Natural killer cell treated with Interleukin-12 subunit alpha and Interleukin-12 subunit beta and Interleukin-15 and Interleukin-18, amount 100 ng/mL, for 72 hours (primary cell): ENCODE measurements at regions not wholly inside any gene's neighbourhood (a gene's known extent, or its start where the extent isn't known, plus 50 kb on each side); places are given as distances from the start of the nearest gene placed in this dataset.
"Not testable (repeated sequence)": the region's sequence is repeated elsewhere in the genome, so short reads cannot be mapped to it uniquely, and the experiment has no call there.

ENCODE experiments used
- ATAC-seq, 2 donors: fragments of 150-1000 bp; cut with Tn5 transposase in 1 of 2; sonication (Bioruptor Pico), chemical (Tn5 transposase) in 1 of 2; 2 replicates each; pipeline ENCODE4 v1.10.0; 2021
- DNase-seq: peaks from one replicate; pipeline ENCODE4 v3.0.0; 2022; ENCODE audit warnings: low spot score
- H3K27ac Mint-ChIP-seq, 2 donors: 1 replicate in 1 of 2; 2 replicates in 1 of 2; pipeline ENCODE4 v1.8.0; 2022; ENCODE audit warnings: mixed read lengths in 2 of 2, mild to moderate bottlenecking in 1 of 2, moderate library complexity in 1 of 2
- H3K27me3 Mint-ChIP-seq, 2 donors: 1 replicate in 1 of 2; 2 replicates in 1 of 2; pipeline ENCODE4 v1.8.0; 2022; ENCODE audit warnings: mixed read lengths in 2 of 2
- H3K36me3 Mint-ChIP-seq: one replicate; pipeline ENCODE4 v1.8.0; 2022; ENCODE audit warnings: mixed read lengths
- H3K4me1 Mint-ChIP-seq, 2 donors: 1 replicate in 1 of 2; 2 replicates in 1 of 2; pipeline ENCODE4 v1.8.0; 2022; ENCODE audit warnings: low read depth in 2 of 2, mixed read lengths in 2 of 2, mild to moderate bottlenecking in 1 of 2
- H3K4me3 Mint-ChIP-seq: one replicate; pipeline ENCODE4 v1.8.0; 2022; ENCODE audit warnings: mixed read lengths
- H3K9me3 Mint-ChIP-seq: 2 replicates; pipeline ENCODE4 v1.8.0; 2022; ENCODE audit warnings: mixed read lengths

GRCh38 chr5:107021575-107021974 is 649.2 kb downstream of the EFNA5 start:
- Mint-ChIP-seq H3K4me3 (no peak overlapping the region), H3K27ac (no peak overlapping the region), H3K4me1 (no peaks in the 10 kb centered on the region), H3K27me3 (peaks cover 5 to 26% of the 10 kb centered on the region in 2 donors), H3K36me3 (no peaks in the 10 kb centered on the region), H3K9me3 (no peaks in the 10 kb centered on the region)
- no peak for ATAC-seq
- DNase-seq = no peak

GRCh38 chr5:107020626-107021025 is 650.1 kb downstream of the EFNA5 start:
- ATAC-seq (no peak), DNase-seq (no peak)
- no peaks in the 10 kb centered on the region for H3K9me3 Mint-ChIP-seq
- no peak overlapping the region for H3K4me3 Mint-ChIP-seq
- H3K36me3 Mint-ChIP-seq = no peaks in the 10 kb centered on the region
- no peak overlapping the region for H3K27ac Mint-ChIP-seq
- H3K4me1 Mint-ChIP-seq = no peaks in the 10 kb centered on the region
- peaks cover 5 to 25% of the 10 kb centered on the region in 2 donors for H3K27me3 Mint-ChIP-seq

- no peaks in the 10 kb centered on the region for H3K4me1 Mint-ChIP-seq
- no peak for ATAC-seq
- peaks cover 11 to 34% of the 10 kb centered on the region in 2 donors for H3K27me3 Mint-ChIP-seq
- no peak overlapping the region for H3K4me3 Mint-ChIP-seq
- H3K9me3 Mint-ChIP-seq = no peaks in the 10 kb centered on the region
- no peak overlapping the region for H3K27ac Mint-ChIP-seq
- no peak for DNase-seq
- H3K36me3 Mint-ChIP-seq = no peaks in the 10 kb centered on the region
Measured at GRCh38 chr5:107017616-107018015, 653.1 kb downstream of the EFNA5 start.

GRCh38 chr5:107012371-107012770 is 658.4 kb downstream of the EFNA5 start:
- no peak overlapping the region for H3K27ac Mint-ChIP-seq
- ATAC-seq = no peak
- no peak overlapping the region for H3K4me3 Mint-ChIP-seq
- H3K27me3 Mint-ChIP-seq = peaks cover 10 to 30% of the 10 kb centered on the region in 2 donors
- H3K9me3 Mint-ChIP-seq = no peaks in the 10 kb centered on the region
- no peaks in the 10 kb centered on the region for H3K4me1 Mint-ChIP-seq
- no peaks in the 10 kb centered on the region for H3K36me3 Mint-ChIP-seq
- DNase-seq = no peak

GRCh38 chr5:107011605-107012004 is 659.1 kb downstream of the EFNA5 start:
- Mint-ChIP-seq H3K27ac (no peak overlapping the region), H3K4me1 (no peaks in the 10 kb centered on the region), H3K36me3 (no peaks in the 10 kb centered on the region), H3K4me3 (no peak overlapping the region), H3K9me3 (no peaks in the 10 kb centered on the region), H3K27me3 (peaks cover 10 to 26% of the 10 kb centered on the region in 2 donors)
- DNase-seq = no peak
- no peak for ATAC-seq

GRCh38 chr5:107010060-107010459 is 660.7 kb downstream of the EFNA5 start:
- H3K27me3 Mint-ChIP-seq = peaks cover 10 to 21% of the 10 kb centered on the region in 2 donors
- no peaks in the 10 kb centered on the region for H3K36me3 Mint-ChIP-seq

GRCh38 chr5:107005653-107006052 is 665.1 kb downstream of the EFNA5 start:
- H3K9me3 Mint-ChIP-seq = no peaks in the 10 kb centered on the region
- no peaks in the 10 kb centered on the region for H3K4me1 Mint-ChIP-seq
- no peak overlapping the region for H3K27ac Mint-ChIP-seq
- H3K36me3 Mint-ChIP-seq = no peaks in the 10 kb centered on the region
- no peak overlapping the region for H3K4me3 Mint-ChIP-seq
- peaks cover 6 to 13% of the 10 kb centered on the region in 2 donors for H3K27me3 Mint-ChIP-seq
- DNase-seq (no peak), ATAC-seq (no peak)

More at GRCh38 chr5:107010060-107010459, 660.7 kb downstream of the EFNA5 start:
- no peak overlapping the region for H3K4me3 Mint-ChIP-seq
- H3K9me3 Mint-ChIP-seq = no peaks in the 10 kb centered on the region
- H3K27ac Mint-ChIP-seq = no peak overlapping the region
- DNase-seq = no peak
- no peak for ATAC-seq
- no peaks in the 10 kb centered on the region for H3K4me1 Mint-ChIP-seq

- Mint-ChIP-seq H3K27me3 (peaks cover 6 to 13% of the 10 kb centered on the region in 2 donors), H3K36me3 (no peaks in the 10 kb centered on the region), H3K4me1 (no peaks in the 10 kb centered on the region), H3K9me3 (no peaks in the 10 kb centered on the region), H3K27ac (no peak overlapping the region), H3K4me3 (no peak overlapping the region)
- no peak for ATAC-seq
- DNase-seq = no peak
Measured at GRCh38 chr5:107005161-107005560, 665.6 kb downstream of the EFNA5 start.

- no peak for DNase-seq
- ATAC-seq = no peak
- peaks cover 9 to 28% of the 10 kb centered on the region in 2 donors for H3K27me3 Mint-ChIP-seq
- H3K9me3 Mint-ChIP-seq = peaks cover 9% of the 10 kb centered on the region
- peaks cover 17% of the 10 kb centered on the region for H3K36me3 Mint-ChIP-seq
- H3K4me3 Mint-ChIP-seq = no peak overlapping the region
- H3K4me1 Mint-ChIP-seq = no peaks in the 10 kb centered on the region
- H3K27ac Mint-ChIP-seq = no peak overlapping the region
Measured at GRCh38 chr5:107002115-107002514, 668.6 kb downstream of the EFNA5 start.

GRCh38 chr5:106999506-106999905 is 671.2 kb downstream of the EFNA5 start:
- Mint-ChIP-seq H3K36me3 (peaks cover 26% of the 10 kb centered on the region), H3K27me3 (peaks cover 9 to 36% of the 10 kb centered on the region in 2 donors)
- H3K4me1 Mint-ChIP-seq, ATAC-seq, H3K9me3 Mint-ChIP-seq, H3K4me3 Mint-ChIP-seq, H3K27ac Mint-ChIP-seq, DNase-seq: not testable (repeated sequence)

- Mint-ChIP-seq H3K4me3 (no peak overlapping the region), H3K27me3 (peaks cover 6 to 25% of the 10 kb centered on the region in 2 donors), H3K36me3 (no peaks in the 10 kb centered on the region), H3K27ac (no peak overlapping the region), H3K9me3 (peaks cover 4% of the 10 kb centered on the region), H3K4me1 (no peaks in the 10 kb centered on the region)
- ATAC-seq (no peak), DNase-seq (no peak)
Measured at GRCh38 chr5:106986006-106986405, 684.7 kb downstream of the EFNA5 start.

- no peak for ATAC-seq
- H3K9me3 Mint-ChIP-seq = peaks cover 4% of the 10 kb centered on the region
- no peak overlapping the region for H3K4me3 Mint-ChIP-seq
- no peaks in the 10 kb centered on the region for H3K4me1 Mint-ChIP-seq
- H3K27ac Mint-ChIP-seq = no peak overlapping the region
- H3K36me3 Mint-ChIP-seq = no peaks in the 10 kb centered on the region
- DNase-seq = no peak
- H3K27me3 Mint-ChIP-seq = peaks cover 8 to 29% of the 10 kb centered on the region in 2 donors
Measured at GRCh38 chr5:106985174-106985573, 685.6 kb downstream of the EFNA5 start.

GRCh38 chr5:106979178-106979577 is 691.6 kb downstream of the EFNA5 start:
- not testable (repeated sequence) for H3K27ac Mint-ChIP-seq, H3K9me3 Mint-ChIP-seq, H3K4me1 Mint-ChIP-seq, H3K36me3 Mint-ChIP-seq, ATAC-seq, DNase-seq, H3K4me3 Mint-ChIP-seq
- peaks cover 18 to 41% of the 10 kb centered on the region in 2 donors for H3K27me3 Mint-ChIP-seq

- not testable (repeated sequence) for H3K4me1 Mint-ChIP-seq, H3K36me3 Mint-ChIP-seq, ATAC-seq, H3K27ac Mint-ChIP-seq, DNase-seq, H3K9me3 Mint-ChIP-seq, H3K4me3 Mint-ChIP-seq
- H3K27me3 Mint-ChIP-seq = peaks cover 15 to 36% of the 10 kb centered on the region in 2 donors
Measured at GRCh38 chr5:106978582-106979165, 692.1 kb downstream of the EFNA5 start.

- H3K27ac Mint-ChIP-seq = no peak overlapping the region
- H3K9me3 Mint-ChIP-seq = no peaks in the 10 kb centered on the region
- no peaks in the 10 kb centered on the region for H3K4me1 Mint-ChIP-seq
- H3K27me3 Mint-ChIP-seq = peaks cover 17 to 30% of the 10 kb centered on the region in 2 donors
- DNase-seq = no peak
- no peaks in the 10 kb centered on the region for H3K36me3 Mint-ChIP-seq
- ATAC-seq = no peak
- H3K4me3 Mint-ChIP-seq = no peak overlapping the region
Measured at GRCh38 chr5:106976363-106976762, 694.4 kb downstream of the EFNA5 start.
